Ecto neural progenitor cell (in vitro differentiated cells): ENCODE measurements at regions not wholly inside any gene's neighbourhood (a gene's known extent, or its start where the extent isn't known, plus 50 kb on each side); places are given as distances from the start of the nearest gene placed in this dataset.
"Not testable (repeated sequence)": the region's sequence is repeated elsewhere in the genome, so short reads cannot be mapped to it uniquely, and the experiment has no call there.

ENCODE experiments used
- DNase-seq: peaks from one replicate; pipeline ENCODE4 v3.0.0-alpha.2; 2018; ENCODE audit warnings: low spot score

DNA sequence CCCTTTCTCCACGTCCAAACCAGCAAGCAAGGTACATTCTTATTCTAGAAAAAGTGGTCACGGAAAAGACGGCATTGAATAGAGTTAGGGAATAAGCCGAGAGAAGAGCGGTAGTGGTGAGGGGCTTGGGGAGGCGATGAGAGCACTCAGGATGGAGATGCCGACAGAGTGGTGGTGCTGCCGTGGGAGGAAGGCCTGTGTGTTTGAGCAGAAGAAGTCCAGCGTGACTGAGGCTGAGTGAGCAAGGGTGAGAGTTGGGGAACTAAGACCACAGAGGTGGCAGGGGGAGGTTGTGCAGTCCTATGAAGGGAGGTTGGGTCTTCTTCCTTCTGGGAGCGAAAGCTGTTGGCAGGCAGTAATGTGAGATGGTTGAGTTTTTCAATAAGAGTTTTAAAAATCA, 252.3 kb downstream of the ABCC12 start:
- no peak for DNase-seq

DNA sequence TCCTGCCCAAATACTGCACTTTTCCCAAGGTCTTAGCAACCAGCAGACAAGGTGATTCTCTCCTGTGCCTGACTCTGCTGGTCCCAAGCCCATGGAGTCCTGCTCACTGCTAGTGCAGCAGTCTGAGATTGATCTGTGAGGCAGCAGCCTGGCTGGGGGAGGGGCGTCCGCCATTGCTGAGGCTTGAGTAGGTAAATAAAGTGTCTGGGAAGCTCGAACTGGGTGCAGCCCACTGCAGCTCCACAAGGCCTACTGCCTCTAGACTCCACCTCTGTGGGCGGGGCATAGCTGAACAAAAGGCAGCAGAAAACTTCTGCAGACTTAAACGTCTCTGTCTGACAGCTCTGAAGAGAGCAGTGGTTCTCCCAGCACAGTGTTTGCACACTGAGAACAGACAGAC, 258.7 kb downstream of the ABCC12 start:
- DNase-seq = not testable (repeated sequence)

DNA sequence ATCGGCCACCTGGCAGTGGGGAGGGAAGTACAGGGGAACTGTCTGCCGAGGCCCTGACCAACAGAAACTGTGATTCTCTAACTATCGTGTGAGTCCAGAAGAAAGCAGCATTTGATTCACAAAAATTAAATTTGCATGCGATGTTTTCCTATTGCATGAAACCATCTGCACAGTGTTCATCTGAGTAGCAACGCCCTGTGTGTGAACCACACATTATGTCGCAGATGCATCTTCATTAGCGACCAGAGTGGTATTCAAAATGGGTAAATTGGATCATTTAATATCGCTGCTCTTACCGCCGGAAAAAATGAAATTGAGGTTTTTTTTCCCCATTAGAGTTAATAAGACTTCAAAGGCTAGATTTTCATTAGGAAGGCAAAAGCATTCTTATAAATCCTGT, 260.6 kb downstream of the ABCC12 start:
- DNase-seq = no peak

DNA sequence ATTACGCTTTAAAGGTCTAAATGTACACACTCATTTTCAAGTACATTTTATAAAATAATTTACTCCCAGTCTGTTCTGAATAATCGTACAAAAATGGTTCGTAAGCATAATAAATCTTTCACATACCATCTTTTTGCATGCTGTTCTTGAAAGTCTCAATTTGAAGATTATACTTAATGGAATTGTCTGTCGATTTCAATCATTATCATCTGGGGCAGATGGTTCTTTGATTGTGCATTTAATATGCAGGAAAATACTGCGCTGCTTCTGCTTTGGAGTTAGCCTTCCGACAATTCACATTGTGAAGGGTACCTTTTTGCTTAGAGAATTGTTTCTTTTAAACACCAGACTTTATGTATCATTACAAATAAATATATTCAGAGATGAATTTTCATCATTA, 262.8 kb downstream of the ABCC12 start:
- DNase-seq = no peak

DNA sequence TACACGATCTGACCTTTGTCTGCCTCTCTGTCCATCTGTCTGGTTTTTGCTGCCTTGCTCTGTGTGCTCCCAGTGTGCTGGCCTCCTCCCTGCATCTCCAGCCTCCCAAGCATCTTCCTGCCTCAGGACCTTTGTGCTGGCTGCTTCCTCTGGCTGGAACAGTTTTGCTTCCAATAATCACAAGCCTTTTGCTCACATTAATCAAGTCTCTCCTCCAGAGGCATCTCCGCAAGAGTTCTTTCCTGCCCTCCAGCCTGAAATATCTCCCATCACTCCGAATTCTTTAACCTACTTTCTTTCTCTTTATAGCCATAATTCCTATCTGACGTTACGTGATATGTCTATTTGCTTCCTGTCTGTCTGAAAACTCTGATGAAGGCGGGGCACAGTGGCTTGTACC, 267.1 kb downstream of the ABCC12 start:
- no peak for DNase-seq

DNA sequence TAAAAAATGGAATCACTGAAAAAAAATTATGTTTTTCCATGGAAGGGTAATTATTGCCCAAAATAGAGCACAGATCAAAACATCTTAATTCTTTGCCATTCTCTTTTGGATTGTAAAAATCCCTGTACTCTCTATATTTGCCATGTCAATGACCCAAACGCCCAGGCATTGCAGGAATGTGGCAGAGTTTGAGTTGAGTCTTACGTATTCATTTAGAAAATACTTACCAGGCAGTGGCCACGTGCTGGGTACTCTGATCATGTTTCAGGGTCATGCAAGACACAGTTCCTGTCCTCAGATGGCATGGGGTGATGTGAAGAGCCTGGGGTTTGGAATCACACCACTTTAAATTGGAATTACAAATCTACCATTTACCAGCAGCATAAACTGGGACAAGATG, 267.7 kb downstream of the ABCC12 start:
- no peak for DNase-seq

DNA sequence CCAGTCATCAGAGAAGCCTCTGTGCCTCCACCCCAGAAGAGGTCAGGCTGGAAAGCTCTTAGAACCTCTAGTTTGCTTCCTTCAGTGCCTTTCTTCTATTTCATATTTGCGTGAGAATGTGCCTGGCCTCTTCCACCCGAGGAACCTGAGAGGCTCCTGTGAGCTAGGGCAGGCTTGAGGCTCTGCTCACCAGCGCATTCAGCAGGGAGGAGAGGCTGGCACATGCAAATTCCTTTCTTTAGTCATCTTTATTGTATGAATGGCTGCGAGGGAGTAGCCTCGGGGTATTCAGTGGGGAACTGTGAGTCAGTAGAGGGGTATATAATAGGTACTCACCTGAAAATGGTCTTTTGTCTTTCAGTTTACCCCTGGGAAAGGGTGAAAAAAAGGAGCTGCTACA, 268.3 kb downstream of the ABCC12 start:
- no peak for DNase-seq

DNA sequence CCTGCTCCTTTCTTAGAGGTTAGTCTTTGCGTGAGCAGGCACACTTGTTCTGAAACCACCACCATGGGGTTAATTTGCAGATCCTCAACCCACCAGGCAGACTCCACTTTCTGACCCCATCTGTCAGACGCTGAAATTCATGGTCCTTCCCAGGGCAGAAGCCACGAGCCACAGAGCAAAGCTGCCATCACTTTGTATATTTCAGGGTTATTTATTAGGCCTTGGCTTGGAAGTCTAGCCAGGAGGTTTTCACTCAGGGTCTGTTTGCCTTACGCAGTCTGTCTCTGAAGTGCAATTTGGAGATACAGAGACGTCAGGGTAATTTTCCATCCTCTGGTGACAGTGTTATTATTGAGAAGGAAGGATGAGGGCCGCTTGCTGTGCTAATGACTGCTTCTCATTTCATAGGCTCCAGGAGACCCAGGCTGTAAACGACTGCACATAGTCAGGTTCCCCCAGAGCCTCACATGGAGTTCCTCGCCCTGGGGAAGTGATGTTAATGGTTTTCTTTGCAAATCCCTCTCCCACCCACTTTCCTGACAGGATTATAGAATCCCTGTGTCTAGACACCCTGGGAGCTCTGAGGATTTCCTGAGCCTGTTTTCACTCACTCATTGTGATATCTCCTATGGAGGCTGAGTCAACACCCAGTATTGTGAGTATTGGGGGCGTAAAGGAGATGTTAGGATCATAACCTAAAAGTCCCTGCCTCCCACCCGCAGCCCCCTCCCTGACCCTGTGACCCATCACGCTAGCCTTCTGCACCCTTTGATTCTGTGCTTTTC, 269.0 kb downstream of the ABCC12 start:
- no peak for DNase-seq

DNA sequence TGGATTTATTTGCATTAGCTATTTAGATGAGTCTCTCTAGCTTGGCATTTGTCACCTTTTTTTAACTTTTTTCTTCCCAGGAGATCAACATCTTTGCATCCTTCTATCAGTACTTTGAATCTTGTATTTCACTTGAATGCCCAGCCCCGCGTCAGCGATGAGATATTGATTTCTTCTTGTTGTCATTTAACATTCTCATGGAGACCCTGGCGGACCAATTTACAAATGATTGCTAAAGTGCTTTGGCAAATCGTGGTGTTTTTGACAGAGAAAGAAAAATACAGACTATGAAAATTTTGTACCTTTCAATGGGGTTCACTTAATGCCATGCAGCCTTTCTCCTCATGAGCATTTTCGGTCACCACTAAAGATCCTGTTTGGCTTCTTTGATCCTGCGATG, 269.7 kb downstream of the ABCC12 start:
- DNase-seq = no peak

DNA sequence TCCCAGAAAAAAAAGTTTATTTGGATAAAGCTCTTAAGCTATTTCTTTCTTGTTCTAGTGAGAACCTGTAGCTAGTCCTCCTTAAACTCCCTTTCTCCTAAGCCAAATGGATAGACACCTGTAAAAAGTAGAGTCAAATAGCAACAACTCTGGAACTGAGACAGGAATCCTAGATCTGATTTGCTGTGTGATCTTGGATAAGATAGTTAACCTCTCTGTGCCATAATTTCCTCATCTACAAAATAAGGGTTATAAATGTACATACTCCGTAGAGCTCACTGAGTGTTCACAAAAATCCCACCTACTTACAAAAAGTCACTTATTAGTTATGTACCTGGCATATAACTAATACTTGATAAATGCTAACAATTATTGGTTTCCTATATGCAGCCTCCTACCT, 270.3 kb downstream of the ABCC12 start:
- DNase-seq = no peak

DNA sequence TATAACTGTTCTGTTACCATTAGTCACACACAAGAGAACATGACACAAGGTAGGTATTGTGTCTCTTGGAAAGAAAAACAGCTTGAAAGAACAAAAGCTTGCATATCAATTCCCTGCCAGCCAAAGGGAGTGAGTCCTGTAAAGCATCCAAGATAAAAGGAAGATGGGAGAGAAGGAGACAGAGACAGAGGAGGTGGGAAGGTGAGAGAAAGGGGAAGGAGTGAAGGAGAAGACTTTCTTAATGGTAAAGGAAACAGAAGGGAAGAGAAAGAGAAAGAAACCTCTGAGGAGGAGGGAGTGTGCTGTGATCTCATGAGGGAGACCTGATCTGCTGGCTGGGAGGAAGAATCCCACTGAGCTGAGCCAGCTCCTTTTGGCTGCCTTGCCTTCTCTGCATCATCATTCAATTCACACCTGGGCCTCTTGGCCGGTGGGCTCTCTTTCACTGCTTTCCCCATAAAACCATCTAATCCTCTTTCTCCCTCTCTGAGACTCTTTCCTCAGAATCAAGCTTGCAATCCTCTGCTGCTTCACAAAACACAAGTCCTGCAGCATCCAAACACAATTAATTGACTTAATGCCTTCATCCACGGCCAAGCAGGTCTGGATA, 271.6 kb downstream of the ABCC12 start:
- DNase-seq = no peak

DNA sequence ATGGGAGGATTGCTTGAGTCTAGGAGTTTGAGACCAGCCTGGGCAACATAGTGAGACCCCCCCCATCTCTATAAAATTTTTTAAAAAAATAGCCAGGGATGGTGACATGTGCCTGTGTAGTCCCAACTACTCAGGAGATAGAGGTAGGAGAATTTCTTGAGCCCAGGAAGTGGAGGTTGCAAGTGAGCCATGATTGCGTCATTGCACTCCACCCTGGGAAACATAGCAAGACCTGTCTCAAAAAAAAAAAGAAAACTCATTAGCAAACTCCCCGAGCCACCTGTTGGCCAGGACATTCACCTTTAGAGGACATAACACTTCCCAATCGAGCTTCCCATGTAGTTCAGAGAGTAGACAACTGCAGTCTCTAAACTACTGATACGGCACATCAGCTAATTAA, 274.2 kb downstream of the ABCC12 start:
- no peak for DNase-seq

DNA sequence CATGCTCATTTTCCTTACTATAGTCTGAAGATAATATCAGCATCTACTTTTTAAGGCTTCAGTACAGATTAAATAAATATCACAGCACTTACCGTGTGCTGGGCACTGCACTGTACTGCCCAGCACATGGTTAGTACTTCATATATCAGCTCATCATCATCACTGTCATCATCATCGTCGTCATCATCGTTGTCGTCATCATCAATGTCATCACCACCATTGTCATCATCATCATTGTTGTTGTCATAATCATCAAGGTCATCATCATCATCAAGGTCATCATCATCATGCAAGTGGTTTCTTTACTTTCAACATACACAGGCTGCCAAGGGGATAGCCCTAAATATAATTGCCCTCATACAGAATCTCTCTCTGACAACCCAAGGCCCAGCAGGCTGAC, 275.1 kb downstream of the ABCC12 start:
- DNase-seq = no peak

DNA sequence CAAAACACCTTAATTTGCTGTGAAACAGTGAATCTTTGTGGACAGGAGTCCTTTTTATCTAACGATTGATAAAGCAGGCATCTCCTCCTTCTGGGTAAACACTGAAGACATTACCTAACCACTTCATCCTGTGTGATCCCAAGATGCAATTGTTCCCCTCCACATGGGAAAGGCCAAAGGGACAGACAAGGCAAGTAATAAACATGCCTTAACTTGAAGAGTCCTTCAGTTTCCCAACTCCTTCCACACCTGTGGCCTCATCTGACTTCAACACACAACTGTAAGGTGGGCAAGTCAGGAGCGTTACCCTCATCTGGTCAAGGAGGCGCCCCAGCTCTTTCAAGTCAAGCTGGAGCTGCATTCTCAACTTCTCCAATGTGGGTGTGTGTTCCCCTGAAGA, 278.6 kb downstream of the ABCC12 start:
- DNase-seq = no peak

DNA sequence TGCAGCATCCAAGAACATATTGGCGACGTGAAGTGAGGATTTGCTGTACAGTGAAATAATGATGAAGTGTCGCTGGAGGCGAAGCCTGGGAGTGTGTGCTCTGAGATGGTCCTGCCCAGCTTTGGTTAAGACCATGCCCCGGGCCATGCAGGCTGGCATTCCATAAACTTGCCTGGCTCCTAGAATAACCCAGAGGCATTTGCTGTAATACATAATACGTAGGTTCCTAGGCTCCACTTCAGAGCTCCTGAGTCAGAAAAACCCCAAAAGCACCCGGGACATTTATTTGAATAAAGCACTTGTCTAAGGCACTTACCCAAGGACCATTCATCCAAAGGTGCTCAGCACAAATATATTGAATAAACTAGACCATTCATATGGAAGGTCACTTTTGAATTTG, 279.3 kb downstream of the ABCC12 start:
- no peak for DNase-seq

DNA sequence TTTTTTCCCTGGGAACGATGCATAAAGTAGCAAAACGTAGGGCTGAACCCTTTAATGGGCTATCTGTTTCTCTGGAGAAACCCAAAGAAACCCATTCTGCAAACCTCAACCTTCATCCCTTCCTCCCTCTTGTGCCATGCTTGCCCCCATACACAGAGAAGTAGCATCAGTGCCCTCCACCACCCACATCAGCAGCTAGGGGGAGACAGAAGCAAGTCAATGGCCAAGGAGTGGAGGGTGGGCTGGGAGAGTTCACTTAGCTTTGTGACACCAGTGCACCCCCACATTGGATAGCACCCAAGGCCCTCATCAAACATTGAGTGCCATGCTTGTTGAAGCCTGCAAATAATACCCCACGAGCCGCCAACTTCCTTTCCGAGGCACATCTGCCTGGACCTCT, 282.4 kb downstream of the ABCC12 start:
- DNase-seq = no peak

DNA sequence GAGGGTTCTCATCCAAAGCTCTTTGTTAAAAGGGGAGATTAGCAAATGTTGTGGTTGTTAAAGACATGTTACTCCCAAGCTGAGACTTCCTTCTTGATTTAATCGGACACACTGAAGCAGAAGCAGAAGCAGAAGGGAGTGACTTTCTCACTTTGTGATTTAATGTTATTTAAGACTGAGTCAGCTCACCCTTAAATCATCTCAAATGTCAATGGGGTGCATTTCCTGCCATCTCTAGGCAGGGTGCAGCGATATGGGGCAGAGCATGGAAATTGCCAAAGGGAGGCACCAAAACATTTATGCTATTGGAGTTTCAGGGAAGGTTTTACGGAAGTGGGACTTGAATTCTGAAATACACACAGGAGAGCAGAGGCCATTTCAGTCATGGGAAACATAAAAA, 283.6 kb downstream of the ABCC12 start:
- no peak for DNase-seq

DNA sequence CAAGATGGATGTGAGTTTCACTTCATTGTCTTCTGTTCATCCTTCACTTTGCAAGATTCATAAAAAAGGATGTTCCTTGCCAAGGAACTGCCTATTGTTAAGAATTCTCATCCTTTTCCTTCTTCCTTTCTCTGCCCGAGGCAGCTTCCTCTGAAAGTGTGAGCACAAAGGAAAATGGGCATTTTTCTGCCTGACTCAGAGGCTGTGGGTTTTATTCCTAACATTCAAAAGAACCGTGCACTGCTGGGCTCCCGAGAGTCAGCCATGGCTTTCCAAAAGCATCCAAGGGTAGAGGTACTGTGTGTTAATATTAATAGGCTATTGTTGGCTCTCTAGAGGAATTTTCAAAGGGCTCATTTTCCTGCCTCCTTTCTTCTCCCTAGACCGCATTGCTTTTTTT, 289.4 kb downstream of the ABCC12 start:
- no peak for DNase-seq

DNA sequence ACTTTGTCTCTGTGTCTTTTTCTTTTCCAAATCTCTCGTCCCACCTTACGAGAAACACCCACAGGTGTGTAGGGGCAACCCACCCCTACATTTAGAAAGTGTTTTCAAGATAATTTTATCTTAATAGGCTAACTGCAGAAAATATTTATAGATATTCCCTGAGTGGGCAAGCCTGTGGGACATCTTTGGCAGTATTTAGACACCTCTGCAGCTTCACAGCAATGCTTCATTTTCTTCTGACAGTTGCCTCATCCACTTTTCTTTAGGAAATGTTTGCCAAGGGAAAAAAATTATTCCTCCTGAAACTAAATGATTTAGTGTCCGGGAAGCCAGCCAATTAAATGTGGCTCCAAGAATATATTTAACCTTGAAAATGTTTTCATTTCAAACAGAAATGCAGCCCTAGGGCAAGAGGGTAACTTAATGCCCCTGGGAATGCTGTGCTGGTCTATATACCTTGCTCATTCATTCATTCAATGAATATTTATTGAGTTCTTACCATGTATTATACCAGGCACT, 290.4 kb downstream of the ABCC12 start:
- no peak for DNase-seq

DNA sequence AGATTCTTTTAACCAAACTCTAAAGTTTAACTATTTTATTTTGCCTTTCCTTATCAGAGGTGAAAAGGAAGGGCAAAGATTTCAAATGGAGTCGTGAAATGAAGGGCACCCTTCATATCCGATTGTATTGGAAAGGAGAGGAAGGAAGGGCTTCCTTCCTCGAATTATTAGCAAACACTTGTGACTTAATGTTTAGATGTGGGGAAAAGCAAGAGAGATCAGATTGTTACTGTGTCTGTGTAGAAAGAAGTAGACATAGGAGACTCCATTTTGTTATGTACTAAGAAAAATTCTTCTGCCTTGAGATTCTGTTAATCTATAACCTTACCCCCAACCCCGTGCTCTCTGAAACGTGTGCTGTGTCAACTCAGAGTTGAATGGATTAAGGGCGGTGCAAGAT, 291.5 kb downstream of the ABCC12 start:
- DNase-seq = not testable (repeated sequence)

DNA sequence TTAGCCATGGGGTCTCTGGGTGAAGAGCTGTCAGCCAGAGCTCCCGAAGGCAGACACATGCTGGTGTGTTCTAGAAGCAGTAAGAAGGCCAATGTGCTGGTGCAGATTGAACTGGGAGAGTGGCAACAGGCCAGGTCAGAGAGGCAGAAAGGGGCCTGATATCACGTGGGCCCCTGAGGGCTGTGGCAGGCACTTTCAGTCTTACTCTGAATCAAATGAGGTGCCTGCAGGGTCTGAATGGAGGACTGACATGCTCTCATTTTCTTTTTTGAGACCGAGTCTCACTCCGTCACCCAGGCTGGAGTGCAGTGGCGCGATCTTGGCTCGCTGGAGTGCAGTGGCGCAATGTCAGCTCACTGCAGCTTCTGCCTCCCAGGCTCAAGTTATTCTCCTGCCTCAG, 293.8 kb downstream of the ABCC12 start:
- DNase-seq = no peak

DNA sequence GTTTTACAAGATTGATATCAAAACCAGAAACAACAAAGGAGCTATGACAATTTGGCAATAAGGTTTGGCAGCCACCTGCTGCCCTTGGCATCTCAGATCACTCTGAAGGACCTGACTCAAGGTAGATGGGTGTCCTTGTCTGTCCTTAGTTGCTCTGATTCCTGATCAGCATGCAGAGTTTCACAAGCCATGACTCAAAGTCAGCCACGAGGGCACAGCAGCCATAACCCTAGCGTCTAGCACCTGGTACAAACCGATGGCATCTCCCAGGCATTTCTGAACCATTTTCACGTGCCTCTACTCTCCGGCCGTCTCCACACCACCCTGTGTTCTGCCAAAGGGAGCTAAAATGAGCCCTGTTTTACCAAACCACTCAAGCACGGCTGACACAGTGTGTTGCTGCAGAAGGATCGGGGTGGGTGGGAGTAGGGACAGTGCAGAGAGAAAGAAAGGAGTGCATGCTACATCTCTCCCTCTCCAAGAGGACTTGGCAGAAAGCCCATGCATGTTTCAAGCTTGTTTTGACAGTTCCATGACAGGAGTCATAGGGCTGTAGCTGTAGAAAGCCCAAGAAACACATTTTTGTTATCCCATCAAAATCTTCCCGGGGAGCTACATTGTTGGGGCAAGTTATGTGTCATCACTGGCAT, 297.3 kb downstream of the ABCC12 start:
- no peak for DNase-seq

DNA sequence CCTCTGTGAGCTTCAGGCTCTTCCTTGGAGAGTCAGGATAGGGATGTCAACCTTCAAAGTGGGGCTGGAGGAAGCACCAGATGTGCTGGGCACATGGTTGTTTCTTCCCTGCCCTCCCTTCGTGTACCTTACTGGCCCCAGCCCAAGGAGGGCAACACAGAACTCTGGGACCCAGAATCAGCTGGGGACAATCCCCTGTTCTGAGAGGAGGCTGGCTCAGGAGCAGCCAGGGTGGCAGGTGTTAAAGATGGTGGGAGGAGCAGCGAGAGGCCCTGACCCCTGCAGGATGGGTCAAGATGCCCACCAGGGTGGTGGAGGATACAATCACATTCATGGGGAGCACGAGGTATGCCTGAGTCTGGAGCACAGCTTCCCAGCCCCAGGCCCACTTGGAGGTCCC, 300.4 kb downstream of the ABCC12 start:
- no peak for DNase-seq
